HG02678 (cell line): ENCODE measurements at regions not wholly inside any gene's neighbourhood (a gene's known extent, or its start where the extent isn't known, plus 50 kb on each side); places are given as distances from the start of the nearest gene placed in this dataset.

Source experiments
- ATAC-seq: cut with Tn5 transposase; IDR thresholded peaks from one replicate; pipeline ENCODE4 v1.9.1; 2021; ENCODE audit warnings: mild to moderate bottlenecking, moderate library complexity; ENCODE audit not compliant: unreplicated experiment

DNA sequence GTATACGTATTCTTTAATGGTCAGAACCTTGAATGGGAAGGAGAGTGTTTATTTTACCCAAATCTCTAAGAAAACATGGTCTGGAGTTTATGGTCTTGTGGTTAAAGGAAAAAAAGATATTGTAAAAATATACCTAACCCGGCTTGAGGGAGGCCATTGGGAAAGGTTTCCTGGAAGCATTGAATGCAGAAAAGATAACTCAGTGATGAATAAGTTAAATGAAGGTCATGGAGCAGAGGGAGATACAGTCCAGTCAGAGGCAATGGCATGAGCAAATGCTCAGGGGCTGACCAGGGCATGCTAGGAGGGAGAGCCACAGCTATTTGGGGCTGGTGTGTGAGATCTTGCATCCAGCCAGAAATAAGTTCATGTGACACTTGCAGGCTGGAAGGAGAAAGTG, 430.4 kb upstream of the CDH5 start:
- no peak for ATAC-seq

GRCh38 chr16:65934443-65934842, 432.0 kb upstream of the CDH5 start:
- no peak for ATAC-seq

GRCh38 chr16:65933703-65934102, 432.8 kb upstream of the CDH5 start:
- no peak for ATAC-seq

DNA sequence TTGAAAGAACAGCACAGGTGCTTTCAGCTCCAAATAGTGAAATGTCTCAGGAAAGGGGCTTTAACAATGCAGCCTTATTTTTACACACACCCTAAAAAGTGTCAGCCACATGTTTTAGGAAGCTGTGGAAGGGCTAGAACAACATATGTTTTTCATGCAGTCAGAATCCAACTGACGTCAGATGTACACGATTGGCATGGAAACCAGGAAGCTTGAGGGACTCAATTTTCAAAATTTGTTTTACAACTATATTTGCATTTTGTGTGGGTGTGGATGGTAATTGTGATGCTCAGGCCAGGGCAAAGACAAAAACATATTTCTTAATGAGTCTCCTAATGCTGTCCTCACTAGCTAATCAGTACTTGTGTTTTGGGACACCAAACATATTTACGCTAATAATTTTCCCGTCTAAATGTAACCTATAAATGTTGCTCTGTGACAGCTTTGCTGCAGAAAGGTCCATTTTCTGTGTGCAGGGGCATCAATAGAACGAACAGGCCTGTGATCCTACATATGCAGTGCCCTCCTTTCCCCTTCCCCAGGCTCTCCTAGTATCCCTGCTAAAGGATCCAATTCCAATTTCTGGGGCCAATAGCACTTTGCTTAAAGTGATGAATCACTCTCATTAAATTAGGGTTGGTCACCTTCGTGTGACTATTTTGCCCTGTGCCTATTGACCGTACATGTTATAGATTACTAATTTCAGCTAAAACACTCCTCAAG, 434.0 kb upstream of the CDH5 start:
- no peak for ATAC-seq

DNA sequence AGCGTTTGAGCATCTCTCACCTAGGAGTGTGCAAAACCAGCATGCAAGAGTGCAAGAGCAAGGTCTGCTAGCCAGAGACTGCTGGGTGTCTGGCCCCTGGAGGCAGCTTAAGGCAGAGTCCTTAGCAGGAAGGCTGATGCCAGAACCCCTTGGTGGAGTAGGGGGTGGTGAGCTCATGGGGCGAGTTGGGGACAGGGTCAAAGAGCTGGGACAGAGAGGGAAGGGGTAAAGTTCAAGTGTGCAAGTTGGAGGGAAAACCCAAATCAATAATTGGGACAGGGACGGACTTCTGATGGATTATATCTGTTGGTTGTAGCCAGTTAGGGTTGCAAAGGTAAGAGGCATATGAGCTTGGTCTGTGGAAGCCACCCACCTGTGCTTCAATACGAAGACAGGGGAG, 443.6 kb upstream of the CDH5 start:
- no peak for ATAC-seq

DNA sequence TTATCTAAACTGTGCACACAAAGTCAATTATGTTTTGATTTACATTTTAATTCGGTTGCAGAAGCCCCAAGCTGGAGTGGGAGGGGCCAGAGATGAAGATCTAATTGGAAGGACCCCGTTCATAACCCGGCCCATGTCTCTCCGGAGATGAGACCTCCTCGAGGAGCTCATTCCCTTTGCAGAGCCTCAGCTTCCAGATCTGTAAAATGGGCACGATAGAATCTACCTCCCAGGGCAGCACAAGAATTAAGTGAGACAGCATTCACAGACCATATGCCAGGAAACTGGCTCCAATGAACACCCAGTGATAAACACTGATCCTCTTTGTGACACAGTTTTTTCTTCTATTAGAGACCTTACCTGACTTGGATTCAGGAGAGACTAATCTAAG, 446.5 kb upstream of the CDH5 start:
- no peak for ATAC-seq

- ATAC-seq: no peak
Observed at GRCh38 chr16:65919145-65919985, 447.1 kb upstream of the CDH5 start.

DNA sequence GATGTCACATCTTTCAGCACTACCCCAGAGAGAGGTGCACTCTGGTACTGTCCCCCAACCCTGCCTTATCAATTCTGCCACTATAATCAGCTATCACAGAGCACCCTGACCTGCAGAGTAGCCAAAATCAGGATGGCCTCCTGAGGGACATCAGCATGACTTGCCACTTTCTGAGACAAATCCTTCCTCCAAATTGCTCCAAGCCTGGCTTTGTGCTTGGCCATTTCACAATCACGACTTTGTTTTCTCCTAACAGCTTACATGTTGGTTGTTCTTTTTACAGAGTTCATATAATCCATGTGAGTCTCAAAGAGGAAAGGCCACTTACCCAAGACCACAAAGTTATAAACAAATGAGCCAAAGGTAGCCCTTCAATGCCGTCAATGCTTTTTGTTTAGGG, 449.0 kb upstream of the CDH5 start:
- ATAC-seq: no peak

DNA sequence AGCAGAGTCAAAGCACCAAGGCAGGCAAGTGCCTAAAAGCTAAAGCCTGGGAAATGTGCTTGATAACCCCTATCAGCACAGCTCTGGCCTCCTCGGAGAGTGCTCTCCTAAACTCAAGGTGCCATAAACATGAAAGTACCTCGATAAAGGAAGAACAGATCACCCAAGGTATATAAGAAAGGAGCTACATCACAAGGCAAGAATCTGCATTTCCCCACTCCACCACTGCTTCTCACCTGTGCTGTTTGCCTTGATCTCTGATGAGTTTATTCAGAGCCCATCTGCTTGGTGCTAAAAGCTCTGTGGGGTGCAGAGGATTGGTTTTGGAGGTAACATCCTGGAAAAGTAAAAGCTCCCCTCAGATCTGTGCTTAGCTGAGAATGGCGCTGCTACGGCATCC, 449.5 kb upstream of the CDH5 start:
- ATAC-seq: no peak

DNA sequence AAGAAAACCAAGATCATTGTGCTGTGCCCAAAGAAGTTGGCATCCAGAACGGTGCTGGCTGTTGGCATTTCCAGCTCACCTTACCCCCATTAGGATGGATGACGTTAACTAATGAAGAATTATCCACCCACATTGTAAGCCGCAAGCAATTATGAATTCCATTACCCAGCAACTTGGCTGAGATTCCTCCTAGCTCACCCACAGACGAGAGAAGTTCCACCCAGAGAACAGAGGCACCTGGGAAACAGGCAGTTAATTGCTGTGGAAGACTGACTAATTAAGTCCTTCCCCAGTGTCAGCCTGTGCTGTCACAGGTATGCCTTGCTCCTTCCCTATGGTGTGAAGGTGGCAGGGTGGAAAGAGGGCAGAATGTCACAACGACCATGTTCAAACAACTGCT, 456.2 kb upstream of the CDH5 start:
- no peak for ATAC-seq

DNA sequence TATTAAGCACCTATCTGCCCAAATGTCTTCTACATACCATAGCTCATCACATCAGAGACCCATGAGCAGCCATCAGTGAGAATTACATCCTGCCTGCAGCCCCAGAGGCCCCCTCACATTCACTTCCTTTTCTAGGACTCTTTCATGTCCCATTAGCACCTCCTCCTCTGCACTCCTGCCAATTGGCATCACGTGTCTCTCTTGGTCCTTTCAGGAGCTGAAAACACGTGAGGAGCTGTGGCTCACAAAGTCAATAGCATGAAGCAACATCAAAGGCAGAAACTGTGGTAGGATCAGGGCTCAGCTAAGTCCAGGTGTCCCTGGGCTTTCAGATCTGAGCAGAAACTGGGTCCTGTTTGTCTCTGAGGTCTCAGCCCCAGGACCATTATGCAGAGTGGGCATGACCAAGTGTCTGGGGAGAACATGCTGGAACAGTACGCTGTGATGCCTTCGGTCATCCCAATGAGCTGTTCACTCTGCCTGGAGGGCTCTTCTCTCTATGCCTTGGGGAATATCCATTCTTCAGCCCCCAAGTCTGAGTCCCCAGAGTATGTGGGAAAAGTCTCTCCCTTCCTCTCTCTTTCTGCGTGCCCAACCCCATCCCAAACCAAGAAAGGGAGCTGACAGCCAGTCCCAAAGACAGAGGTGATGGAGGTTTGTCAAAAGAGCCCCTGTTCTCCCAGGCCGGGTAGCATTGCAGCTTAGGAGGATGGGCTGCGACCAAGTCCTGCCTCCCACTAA, 457.0 kb upstream of the CDH5 start:
- no peak for ATAC-seq

GRCh38 chr16:65908568-65908967, 457.9 kb upstream of the CDH5 start:
- no peak for ATAC-seq

- no peak for ATAC-seq
Observed at GRCh38 chr16:65905331-65905730, 461.2 kb upstream of the CDH5 start.

- ATAC-seq: no peak
Observed at GRCh38 chr16:65896448-65897153, 469.9 kb upstream of the CDH5 start.

- ATAC-seq: no peak
Observed at GRCh38 chr16:65895906-65896305, 470.6 kb upstream of the CDH5 start.

DNA sequence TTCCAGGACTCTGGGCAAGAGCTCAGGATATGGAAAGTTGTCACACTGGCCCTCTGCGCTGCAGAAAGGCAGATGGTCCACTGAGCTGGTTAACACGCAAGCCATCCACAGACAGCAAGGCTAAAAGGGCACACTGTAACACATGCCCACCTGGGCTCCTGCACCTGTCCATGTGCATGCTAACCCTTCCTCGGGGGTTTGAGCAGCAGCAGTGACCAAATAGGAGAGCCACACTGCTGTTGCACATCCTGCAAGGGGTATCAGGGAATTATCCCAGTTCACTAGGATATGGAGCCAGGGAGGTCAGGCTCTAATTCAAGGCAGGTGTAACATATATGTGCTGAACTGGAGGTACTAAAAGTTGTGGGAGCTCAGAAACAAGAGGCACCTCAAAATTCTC, 471.0 kb upstream of the CDH5 start:
- ATAC-seq: no peak

DNA sequence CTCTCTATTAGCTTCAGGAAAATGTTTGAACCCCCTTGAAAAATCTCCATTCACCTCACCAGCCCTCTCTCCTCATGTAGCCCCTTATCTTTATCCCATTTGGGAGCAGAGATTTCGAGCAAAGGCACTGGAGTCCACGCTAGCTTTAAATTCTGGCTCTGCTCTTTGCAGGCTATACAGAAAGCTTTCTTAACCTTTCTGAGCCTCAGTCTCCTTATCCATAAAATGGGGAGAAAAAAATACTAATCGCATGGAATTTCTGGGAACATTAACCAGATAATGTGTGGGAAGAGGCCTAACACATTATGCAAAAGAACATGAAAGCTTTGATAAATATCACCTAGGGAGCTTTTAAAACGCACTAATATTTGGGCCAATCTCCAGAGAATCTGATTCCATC, 476.3 kb upstream of the CDH5 start:
- no peak for ATAC-seq

- ATAC-seq: no peak
Observed at GRCh38 chr16:65889533-65889966, 476.9 kb upstream of the CDH5 start.

GRCh38 chr16:65888201-65888600, 478.3 kb upstream of the CDH5 start:
- ATAC-seq: no peak

DNA sequence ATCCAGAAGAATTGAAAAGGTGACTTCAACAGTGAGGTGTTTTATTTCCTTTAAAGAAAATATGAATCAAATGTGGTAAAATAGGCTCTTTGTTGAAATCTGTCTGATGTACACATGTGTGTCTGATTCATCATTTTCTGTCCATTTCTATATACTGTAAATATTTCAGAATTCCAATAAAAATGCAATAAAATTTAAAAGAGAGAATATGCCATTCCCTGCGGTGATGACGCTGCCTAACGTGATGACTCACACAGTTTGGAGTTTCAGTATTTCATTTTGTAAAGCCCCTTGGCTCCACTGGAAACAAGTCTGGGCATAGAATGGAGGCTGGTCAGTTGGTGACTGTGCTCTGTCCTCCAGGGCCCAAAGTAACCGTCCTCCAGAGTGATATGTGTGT, 482.5 kb upstream of the CDH5 start:
- no peak for ATAC-seq

DNA sequence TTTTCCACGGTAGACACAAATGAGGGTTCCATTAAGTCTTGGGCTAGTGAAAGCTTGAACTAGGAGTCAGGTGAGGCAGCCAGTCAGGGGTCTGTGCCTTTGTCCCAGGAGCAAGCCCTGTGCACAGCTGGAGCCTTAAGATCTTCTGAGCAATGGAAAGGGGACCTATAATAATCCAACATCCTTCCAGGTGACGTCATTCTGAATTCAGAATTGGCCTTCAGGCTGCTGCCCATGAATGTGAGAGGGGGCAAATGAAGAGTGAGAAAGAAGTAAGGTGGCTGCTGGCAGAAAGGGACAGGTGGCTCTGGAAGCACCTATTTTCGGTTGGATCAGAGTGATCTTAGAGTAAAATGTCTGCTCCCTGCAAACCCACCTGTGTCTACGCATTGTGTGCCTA, 488.1 kb upstream of the CDH5 start:
- ATAC-seq: no peak
